Thymus (tissue), 11 donors: ENCODE measurements at regions not wholly inside any gene's neighbourhood (a gene's known extent, or its start where the extent isn't known, plus 50 kb on each side); places are given as distances from the start of the nearest gene placed in this dataset.

Source experiments
- DNase-seq, 9 donors: peaks; one replicate each; pipeline ENCODE4 v3.0.0-alpha.2; 2013; ENCODE audit warnings: low spot score in 9 of 9, low read depth in 6 of 9, missing footprints in 1 of 9
- H3K27ac ChIP-seq, 2 donors: one replicate each; pipeline ENCODE4 v1.5.1; 2013; ENCODE audit warnings: control low read depth in 1 of 2, low read depth in 1 of 2, low read length in 1 of 2, mild to moderate bottlenecking in 1 of 2, moderate library complexity in 1 of 2
- H3K27me3 ChIP-seq, 2 donors: one replicate each; pipeline ENCODE4 v1.5.1; 2013; ENCODE audit warnings: low read length in 1 of 2; ENCODE audit not compliant: control insufficient read depth in 2 of 2, insufficient read depth in 1 of 2
- H3K36me3 ChIP-seq, 2 donors: one replicate each; pipeline ENCODE4 v1.5.1; 2013; ENCODE audit warnings: low read length in 1 of 2, mild to moderate bottlenecking in 1 of 2, moderate library complexity in 1 of 2; ENCODE audit not compliant: control insufficient read depth in 2 of 2, insufficient read depth in 2 of 2
- H3K4me1 ChIP-seq, 2 donors: one replicate each; pipeline ENCODE4 v1.5.1; 2013; ENCODE audit warnings: low read length in 2 of 2; ENCODE audit not compliant: control insufficient read depth in 2 of 2, insufficient read depth in 2 of 2
- H3K4me3 ChIP-seq, 2 donors: one replicate each; pipeline ENCODE4 v1.5.1; 2013; ENCODE audit warnings: low read length in 2 of 2, control low read depth in 1 of 2, mild to moderate bottlenecking in 1 of 2
- H3K9me3 ChIP-seq, 2 donors: one replicate each; pipeline ENCODE4 v1.5.1; 2013; ENCODE audit warnings: low read length in 1 of 2, mild to moderate bottlenecking in 1 of 2; ENCODE audit not compliant: control insufficient read depth in 2 of 2, insufficient read depth in 1 of 2
- whole genome bisulfite sequencing: extraction: QIAGEN DNeasy Blood & Tissue Kit; methylation state at CpG from one replicate; pipeline ENCODE4 v1.1.7; 2013; 5-methylcytosine and 5-hydroxymethylcytosine counted together
- donor health status: healthy.

GRCh38 chr20:55777641-55778040 is 227.7 kb downstream of the CBLN4 start:
- WGBS: 84% methylated on average over 2 of the region's 2 CpGs

DNA sequence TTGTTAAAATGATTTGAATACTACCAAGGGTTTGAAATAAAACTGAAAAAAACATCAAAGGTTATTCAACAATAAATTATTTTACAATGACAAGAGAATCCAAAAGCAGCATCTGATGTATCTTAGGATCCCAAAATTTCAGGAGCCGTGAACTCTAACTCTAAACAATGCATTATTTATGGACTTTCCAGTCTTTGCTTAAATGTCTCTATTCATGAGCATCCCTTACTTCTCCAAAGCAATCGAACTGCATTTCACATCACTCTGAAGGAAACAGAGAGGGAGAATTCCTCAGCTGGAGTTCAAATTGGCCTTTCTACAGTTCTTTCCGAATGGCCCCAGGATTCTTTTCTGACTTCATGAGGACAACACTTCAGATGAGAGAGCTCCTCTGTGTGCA is 229.1 kb downstream of the CBLN4 start:
- WGBS: 89% methylated on average over 3 of the region's 3 CpGs
- DNase-seq: no peak
- Histone ChIP-seq H3K36me3 (no peaks in the 10 kb centered on the region), H3K4me3 (no peak overlapping the region), H3K27ac (no peak overlapping the region), H3K4me1 (no peaks in the 10 kb centered on the region), H3K27me3 (no peaks in the 10 kb centered on the region), H3K9me3 (no peaks in the 10 kb centered on the region)

More at GRCh38 chr20:55777641-55778040, 227.7 kb downstream of the CBLN4 start:
- Histone ChIP-seq H3K9me3 (no peaks in the 10 kb centered on the region), H3K36me3 (no peaks in the 10 kb centered on the region), H3K27ac (no peak overlapping the region), H3K27me3 (no peaks in the 10 kb centered on the region), H3K4me1 (no peaks in the 10 kb centered on the region), H3K4me3 (no peak overlapping the region)
- DNase-seq: no peak

- Histone ChIP-seq H3K9me3 (no peaks in the 10 kb centered on the region), H3K4me3 (no peak overlapping the region), H3K27ac (no peak overlapping the region), H3K27me3 (no peaks in the 10 kb centered on the region), H3K4me1 (no peaks in the 10 kb centered on the region), H3K36me3 (no peaks in the 10 kb centered on the region)
- DNase-seq: no peak
- WGBS: 92% methylated on average over 6 of the region's 6 CpGs
Measured at GRCh38 chr20:55774628-55775027, 230.7 kb downstream of the CBLN4 start.

DNA sequence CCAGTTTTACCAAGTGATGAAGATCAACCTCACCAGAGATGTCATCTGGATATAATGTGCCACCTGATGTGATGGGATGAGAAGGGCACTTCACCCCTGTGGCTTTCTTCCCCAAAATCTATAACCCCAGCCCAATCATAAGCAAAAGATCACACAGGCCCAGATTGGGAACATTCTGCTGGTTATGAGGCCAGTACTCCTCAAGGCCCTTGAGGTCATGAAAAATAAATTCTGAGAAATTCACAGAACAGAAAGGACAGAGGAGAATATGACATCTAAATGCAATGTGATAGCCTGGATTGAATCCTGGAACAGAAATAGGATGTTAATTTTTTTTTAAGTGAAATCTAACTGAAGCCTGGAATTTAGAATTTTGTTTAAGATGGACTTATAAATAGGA is 243.5 kb downstream of the CBLN4 start:
- Histone ChIP-seq H3K27me3 (no peaks in the 10 kb centered on the region), H3K4me1 (no peaks in the 10 kb centered on the region), H3K27ac (no peak overlapping the region), H3K36me3 (no peaks in the 10 kb centered on the region), H3K9me3 (no peaks in the 10 kb centered on the region), H3K4me3 (no peak overlapping the region)
- no peak for DNase-seq

DNA sequence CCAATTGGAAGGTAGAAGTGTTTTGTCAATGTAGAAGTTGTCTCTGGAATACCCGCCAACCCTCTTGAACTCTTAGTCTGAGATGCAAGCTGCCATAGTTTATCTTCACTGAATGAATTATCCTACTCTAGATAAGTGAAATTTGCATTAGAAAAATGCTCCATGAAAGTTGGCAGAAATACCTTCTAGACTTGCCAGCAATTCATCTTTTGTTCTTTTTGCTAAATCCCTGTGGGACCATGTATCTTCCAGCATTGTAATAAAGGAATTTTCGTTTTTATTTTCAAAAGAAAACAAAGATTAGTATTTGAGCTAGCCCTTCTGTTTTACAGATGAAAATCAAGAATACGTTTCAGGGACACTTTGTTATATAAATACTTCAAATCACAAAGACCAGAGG is 244.2 kb downstream of the CBLN4 start:
- H3K9me3 ChIP-seq: no peaks in the 10 kb centered on the region
- no peak overlapping the region for H3K27ac ChIP-seq
- H3K36me3 ChIP-seq: no peaks in the 10 kb centered on the region
- no peaks in the 10 kb centered on the region for H3K27me3 ChIP-seq
- no peak overlapping the region for H3K4me3 ChIP-seq
- H3K4me1 ChIP-seq: no peaks in the 10 kb centered on the region
- 71% methylated on average over 3 of the region's 3 CpGs for WGBS
- DNase-seq: no peak

GRCh38 chr20:55760586-55760985 is 244.7 kb downstream of the CBLN4 start:
- DNase-seq: no peak
- 69% methylated on average over 3 of the region's 3 CpGs for WGBS
- Histone ChIP-seq H3K36me3 (no peaks in the 10 kb centered on the region), H3K4me3 (no peak overlapping the region), H3K4me1 (no peaks in the 10 kb centered on the region), H3K27me3 (no peaks in the 10 kb centered on the region), H3K27ac (no peak overlapping the region), H3K9me3 (no peaks in the 10 kb centered on the region)

DNA sequence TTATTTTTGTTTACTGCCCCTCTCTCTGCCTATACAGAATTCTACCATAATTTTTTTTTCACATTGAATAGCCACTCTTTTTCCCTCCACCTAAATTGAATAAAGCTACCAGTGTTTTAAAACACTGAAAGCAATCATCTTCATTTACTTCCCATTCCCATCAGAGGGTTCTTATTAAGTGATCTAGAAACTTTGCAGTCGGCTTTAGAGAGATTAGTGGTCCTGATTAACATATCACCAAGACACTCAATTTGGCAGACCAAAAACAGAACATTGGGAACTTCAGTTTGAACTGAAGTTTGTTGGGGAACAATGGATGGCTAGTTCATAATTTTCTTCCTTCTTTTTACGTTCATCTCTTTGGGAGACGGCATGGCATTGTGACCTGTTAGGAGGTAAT is 249.5 kb downstream of the CBLN4 start:
- H3K9me3 ChIP-seq: no peaks in the 10 kb centered on the region
- H3K4me3 ChIP-seq: no peak overlapping the region
- 84% methylated on average over 3 of the region's 3 CpGs for WGBS
- no peaks in the 10 kb centered on the region for H3K4me1 ChIP-seq
- no peak overlapping the region for H3K27ac ChIP-seq
- H3K27me3 ChIP-seq: no peaks in the 10 kb centered on the region
- H3K36me3 ChIP-seq: no peaks in the 10 kb centered on the region
- DNase-seq: no peak

DNA sequence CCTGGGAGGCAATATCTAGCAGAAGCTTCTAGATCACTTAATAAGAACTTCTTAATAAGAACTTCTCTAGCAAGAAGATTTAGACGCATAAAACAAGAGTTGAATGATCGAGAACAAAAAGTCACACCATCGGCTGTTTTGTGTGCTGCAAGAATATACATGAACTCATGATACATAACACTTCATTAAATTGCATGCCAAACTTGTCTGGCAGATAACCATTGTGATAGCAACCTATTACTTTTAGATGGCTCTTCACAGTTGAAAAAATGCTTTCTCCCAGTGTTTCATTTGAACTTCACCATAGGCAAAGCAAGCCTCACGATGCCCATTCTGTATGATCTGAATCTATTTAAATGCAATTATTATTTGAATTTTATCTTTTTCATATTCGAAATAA is 249.9 kb downstream of the CBLN4 start:
- WGBS: 90% methylated on average over 5 of the region's 5 CpGs
- no peak for DNase-seq

GRCh38 chr20:55746723-55747122 is 258.6 kb downstream of the CBLN4 start:
- 99% methylated on average over 1 of the region's 1 CpG for WGBS

More for the DNA sequence above, 249.9 kb downstream of the CBLN4 start:
- Histone ChIP-seq H3K27ac (no peak overlapping the region), H3K4me3 (no peak overlapping the region), H3K36me3 (no peaks in the 10 kb centered on the region), H3K4me1 (no peaks in the 10 kb centered on the region), H3K27me3 (no peaks in the 10 kb centered on the region), H3K9me3 (no peaks in the 10 kb centered on the region)

GRCh38 chr20:55745840-55746239 is 259.5 kb downstream of the CBLN4 start:
- H3K9me3 ChIP-seq: no peaks in the 10 kb centered on the region
- no peaks in the 10 kb centered on the region for H3K27me3 ChIP-seq
- WGBS: 81% methylated on average over 1 of the region's 1 CpG
- no peak overlapping the region for H3K4me3 ChIP-seq
- H3K36me3 ChIP-seq: no peaks in the 10 kb centered on the region
- H3K27ac ChIP-seq: no peak overlapping the region
- DNase-seq: no peak
- H3K4me1 ChIP-seq: no peaks in the 10 kb centered on the region

More at GRCh38 chr20:55746723-55747122, 258.6 kb downstream of the CBLN4 start:
- Histone ChIP-seq H3K27ac (no peak overlapping the region), H3K27me3 (no peaks in the 10 kb centered on the region), H3K4me3 (no peak overlapping the region), H3K4me1 (no peaks in the 10 kb centered on the region), H3K9me3 (no peaks in the 10 kb centered on the region), H3K36me3 (no peaks in the 10 kb centered on the region)
- no peak for DNase-seq
